Panc1 (cell line): ENCODE measurements at regions not wholly inside any gene's neighbourhood (a gene's known extent, or its start where the extent isn't known, plus 50 kb on each side); places are given as distances from the start of the nearest gene placed in this dataset.
"Not testable (repeated sequence)": the region's sequence is repeated elsewhere in the genome, so short reads cannot be mapped to it uniquely, and the experiment has no call there.

Source experiments
- ATAC-seq: fragments of 200-7000 bp; cut with Tn5 transposase; 2 replicates; pipeline ENCODE4 v1.9.1; 2020; ENCODE audit warnings: mild to moderate bottlenecking, moderate library complexity
- BruUV-seq: library from RNA; stranded (reverse); fragments of 400-500 nt; replicated peaks from 2 replicates; lab custom pipeline; 2021; lab: Mats Ljungman, UMichigan
- CTCF ChIA-PET: fragments of 300-600 bp; sonication (Branson Sonifier 250); formaldehyde crosslinking; loops from one replicate; lab custom pipeline; 2022; ENCODE audit warnings: antibody characterized with exemption; lab: Charles Lee
- POLR2A ChIA-PET: fragments of 300-600 bp; sonication (Branson Sonifier 250); formaldehyde crosslinking; loops from one replicate; lab custom pipeline; 2022; ENCODE audit warnings: antibody characterized with exemption; lab: Charles Lee
- DNase-seq: peaks from one replicate; pipeline ENCODE4 v3.0.0-alpha.2; 2010; ENCODE audit warnings: low read depth, low spot score
- H3K27ac ChIP-seq: 2 replicates; pipeline ENCODE4 v1.5.1; 2011; ENCODE audit warnings: mild to moderate bottlenecking, low read length, inconsistent platforms
- H3K27me3 ChIP-seq: fragments of 200-500 bp; sonication (Bioruptor generic); 2 replicates; pipeline ENCODE4 v1.6.0; 2014; ENCODE audit warnings: low read length, inconsistent platforms; ENCODE audit not compliant: control insufficient read depth, insufficient read depth
- H3K36me3 ChIP-seq: fragments of 200-500 bp; sonication (Bioruptor generic); 2 replicates; pipeline ENCODE4 v1.5.1; 2014; ENCODE audit warnings: inconsistent platforms, mild to moderate bottlenecking, low read length, moderate library complexity; ENCODE audit not compliant: control insufficient read depth, insufficient read depth
- H3K4me1 ChIP-seq: 2 replicates; pipeline ENCODE4 v1.5.1; 2011; ENCODE audit warnings: inconsistent platforms, mild to moderate bottlenecking, low read length, moderate library complexity; ENCODE audit not compliant: control insufficient read depth, insufficient read depth
- H3K4me3 ChIP-seq, 2 experiments: 2 replicates each; pipeline ENCODE4 v1.5.1; 2011 to 2012; ENCODE audit warnings: low read depth in 2 of 2, low read length in 2 of 2, mild to moderate bottlenecking in 2 of 2, inconsistent platforms in 1 of 2, moderate library complexity in 1 of 2
- H3K9me3 ChIP-seq: fragments of 200-500 bp; sonication (Bioruptor generic); 2 replicates; pipeline ENCODE4 v1.5.1; 2014; ENCODE audit warnings: low read depth, mild to moderate bottlenecking, inconsistent platforms, low read length, moderate library complexity; ENCODE audit not compliant: control insufficient read depth, insufficient read depth
- POLR2AphosphoS5 ChIP-seq: IDR thresholded peaks from 2 replicates; pipeline ENCODE4 v1.6.1; 2012; ENCODE audit warnings: mild to moderate bottlenecking, low read depth, low read length, moderate library complexity
- SIN3A ChIP-seq: IDR thresholded peaks from 2 replicates; pipeline ENCODE4 v1.6.1; 2012; ENCODE audit warnings: low read depth, mild to moderate bottlenecking, low read length, moderate library complexity, borderline replicate concordance; ENCODE audit not compliant: insufficient read depth
- TCF7L2 ChIP-seq: IDR thresholded peaks from 2 replicates; pipeline ENCODE4 v1.6.1; 2011; ENCODE audit warnings: mild to moderate bottlenecking, low read depth, low read length, inconsistent platforms
- in situ Hi-C: cut with HindIII; loops from 2 replicates; pipeline ENCODE4 v1.10.0; 2016; ENCODE audit warnings: low sequenced_read_pairs, low pct_unique_long_range_greater_than_20kb
- intact Hi-C: fragments of 100-400 bp; cut with micrococcal nuclease; formaldehyde crosslinking; loops from one replicate; pipeline ENCODE4 v1.10.0; 2022; ENCODE audit not compliant: unreplicated experiment
- TF ChIP-seq, protein P1 (sequence below): fragments of 450-650 bp; IDR thresholded peaks from 2 replicates; pipeline ENCODE4 v1.5.1; 2017; ENCODE audit warnings: mild to moderate bottlenecking
- TF ChIP-seq, protein P2 (sequence below), 2 experiments: IDR thresholded peaks; 2 replicates each; pipeline ENCODE4 v1.6.1; 2011 to 2012; ENCODE audit warnings: low read depth in 2 of 2, control low read depth in 1 of 2, low read length in 1 of 2, mild to moderate bottlenecking in 1 of 2, moderate library complexity in 1 of 2; ENCODE audit not compliant: insufficient read depth in 1 of 2

DNA sequence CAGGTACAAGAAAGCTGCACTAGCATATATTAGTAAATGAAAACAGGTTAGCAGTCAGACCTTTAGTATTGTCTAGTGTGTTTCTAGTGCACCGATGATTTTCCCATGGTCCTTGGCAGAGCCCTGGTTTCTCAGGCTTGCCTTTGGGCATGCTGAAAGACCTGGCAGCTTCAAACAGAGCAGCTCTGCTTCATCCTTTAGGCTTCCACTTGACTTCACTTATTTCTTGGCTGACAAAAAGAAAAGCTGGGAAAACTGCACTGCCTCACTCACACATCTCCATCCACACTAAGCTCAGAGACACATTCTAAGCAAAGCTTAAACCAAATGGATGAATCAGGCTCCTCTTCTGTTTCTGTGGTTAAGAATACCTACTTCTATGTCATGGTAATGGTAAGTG lies 374.8 kb upstream of the PDZRN3 start:
- TF ChIP-seq, protein P1, sequence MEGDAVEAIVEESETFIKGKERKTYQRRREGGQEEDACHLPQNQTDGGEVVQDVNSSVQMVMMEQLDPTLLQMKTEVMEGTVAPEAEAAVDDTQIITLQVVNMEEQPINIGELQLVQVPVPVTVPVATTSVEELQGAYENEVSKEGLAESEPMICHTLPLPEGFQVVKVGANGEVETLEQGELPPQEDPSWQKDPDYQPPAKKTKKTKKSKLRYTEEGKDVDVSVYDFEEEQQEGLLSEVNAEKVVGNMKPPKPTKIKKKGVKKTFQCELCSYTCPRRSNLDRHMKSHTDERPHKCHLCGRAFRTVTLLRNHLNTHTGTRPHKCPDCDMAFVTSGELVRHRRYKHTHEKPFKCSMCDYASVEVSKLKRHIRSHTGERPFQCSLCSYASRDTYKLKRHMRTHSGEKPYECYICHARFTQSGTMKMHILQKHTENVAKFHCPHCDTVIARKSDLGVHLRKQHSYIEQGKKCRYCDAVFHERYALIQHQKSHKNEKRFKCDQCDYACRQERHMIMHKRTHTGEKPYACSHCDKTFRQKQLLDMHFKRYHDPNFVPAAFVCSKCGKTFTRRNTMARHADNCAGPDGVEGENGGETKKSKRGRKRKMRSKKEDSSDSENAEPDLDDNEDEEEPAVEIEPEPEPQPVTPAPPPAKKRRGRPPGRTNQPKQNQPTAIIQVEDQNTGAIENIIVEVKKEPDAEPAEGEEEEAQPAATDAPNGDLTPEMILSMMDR, result no peak
- TF ChIP-seq TCF7L2 (no peak), POLR2AphosphoS5 (no peak), SIN3A (no peak)
- TF ChIP-seq, protein P2, sequence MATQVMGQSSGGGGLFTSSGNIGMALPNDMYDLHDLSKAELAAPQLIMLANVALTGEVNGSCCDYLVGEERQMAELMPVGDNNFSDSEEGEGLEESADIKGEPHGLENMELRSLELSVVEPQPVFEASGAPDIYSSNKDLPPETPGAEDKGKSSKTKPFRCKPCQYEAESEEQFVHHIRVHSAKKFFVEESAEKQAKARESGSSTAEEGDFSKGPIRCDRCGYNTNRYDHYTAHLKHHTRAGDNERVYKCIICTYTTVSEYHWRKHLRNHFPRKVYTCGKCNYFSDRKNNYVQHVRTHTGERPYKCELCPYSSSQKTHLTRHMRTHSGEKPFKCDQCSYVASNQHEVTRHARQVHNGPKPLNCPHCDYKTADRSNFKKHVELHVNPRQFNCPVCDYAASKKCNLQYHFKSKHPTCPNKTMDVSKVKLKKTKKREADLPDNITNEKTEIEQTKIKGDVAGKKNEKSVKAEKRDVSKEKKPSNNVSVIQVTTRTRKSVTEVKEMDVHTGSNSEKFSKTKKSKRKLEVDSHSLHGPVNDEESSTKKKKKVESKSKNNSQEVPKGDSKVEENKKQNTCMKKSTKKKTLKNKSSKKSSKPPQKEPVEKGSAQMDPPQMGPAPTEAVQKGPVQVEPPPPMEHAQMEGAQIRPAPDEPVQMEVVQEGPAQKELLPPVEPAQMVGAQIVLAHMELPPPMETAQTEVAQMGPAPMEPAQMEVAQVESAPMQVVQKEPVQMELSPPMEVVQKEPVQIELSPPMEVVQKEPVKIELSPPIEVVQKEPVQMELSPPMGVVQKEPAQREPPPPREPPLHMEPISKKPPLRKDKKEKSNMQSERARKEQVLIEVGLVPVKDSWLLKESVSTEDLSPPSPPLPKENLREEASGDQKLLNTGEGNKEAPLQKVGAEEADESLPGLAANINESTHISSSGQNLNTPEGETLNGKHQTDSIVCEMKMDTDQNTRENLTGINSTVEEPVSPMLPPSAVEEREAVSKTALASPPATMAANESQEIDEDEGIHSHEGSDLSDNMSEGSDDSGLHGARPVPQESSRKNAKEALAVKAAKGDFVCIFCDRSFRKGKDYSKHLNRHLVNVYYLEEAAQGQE (IDR thresholded peaks at IDR 0.05; ENCODE audit: insufficient read depth in 1 of 2, low read depth in 2 of 2, low read length in 1 of 2), result no peak
- Histone ChIP-seq H3K27ac (no peak overlapping the region), H3K36me3 (no peaks in the 10 kb centered on the region), H3K4me1 (no peaks in the 10 kb centered on the region), H3K4me3 (no peak overlapping the region), H3K27me3 (no peaks in the 10 kb centered on the region), H3K9me3 (no peaks in the 10 kb centered on the region)
- intact Hi-C loops (no loop called here), in situ Hi-C loops (no loop called here)
- POLR2A ChIA-PET, result no interaction called here
- CTCF ChIA-PET, result no interaction called here
- BruUV-seq, result no TSS peak
- DNase-seq (no peak), ATAC-seq (no peak)

DNA sequence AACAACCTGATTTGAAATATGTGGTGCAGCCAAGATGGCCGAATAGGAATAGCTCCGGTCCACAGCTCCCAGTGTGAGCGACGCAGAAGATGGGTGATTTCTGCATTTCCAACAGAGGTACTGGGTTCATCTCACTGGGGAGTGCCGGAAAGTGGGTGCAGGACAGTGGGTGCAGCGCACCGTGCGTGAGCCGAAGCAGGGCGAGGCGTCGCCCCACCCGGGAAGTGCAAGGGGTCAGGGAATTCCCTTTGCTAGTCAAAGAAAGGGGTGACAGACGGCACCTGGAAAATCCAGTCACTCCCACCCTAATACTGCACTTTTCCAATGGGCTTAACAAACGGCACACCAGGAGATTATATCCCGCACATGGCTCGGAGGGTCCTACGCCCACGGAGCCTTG lies 365.9 kb upstream of the PDZRN3 start:
- H3K27me3 ChIP-seq, DNase-seq, intact Hi-C loops, H3K27ac ChIP-seq, in situ Hi-C loops, POLR2A ChIA-PET, BruUV-seq, H3K4me3 ChIP-seq, ATAC-seq, H3K36me3 ChIP-seq, H3K9me3 ChIP-seq, CTCF ChIA-PET, H3K4me1 ChIP-seq: not testable (repeated sequence)

DNA sequence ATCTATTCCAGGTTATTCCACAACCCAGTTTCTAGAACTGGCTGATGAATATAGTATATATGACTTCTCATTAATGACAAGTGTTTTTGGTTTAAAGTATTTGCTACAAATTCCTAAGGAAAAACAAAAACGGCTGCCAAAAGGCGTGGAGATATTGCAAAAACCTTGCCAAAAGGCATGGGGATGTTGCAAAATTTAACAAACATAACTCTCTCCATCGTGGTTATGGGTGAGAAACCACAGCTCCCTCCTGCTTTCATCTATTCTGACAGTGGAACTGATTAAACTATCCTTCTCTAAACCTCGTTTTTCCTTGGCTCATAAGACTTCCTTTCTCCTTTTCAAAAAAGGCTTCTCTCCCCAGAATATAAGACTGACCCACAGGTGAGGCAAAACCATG lies 342.0 kb upstream of the PDZRN3 start:
- CTCF ChIA-PET, result no interaction called here
- no TSS peak for BruUV-seq
- DNase-seq, result no peak
- Histone ChIP-seq H3K27ac (no peak overlapping the region), H3K4me1 (no peaks in the 10 kb centered on the region), H3K36me3 (no peaks in the 10 kb centered on the region), H3K27me3 (no peaks in the 10 kb centered on the region), H3K4me3 (no peak overlapping the region), H3K9me3 (no peaks in the 10 kb centered on the region)
- TF ChIP-seq, protein P1, result no peak
- TF ChIP-seq SIN3A (no peak), POLR2AphosphoS5 (no peak)
- intact Hi-C loops (no loop called here), in situ Hi-C loops (no loop called here)
- POLR2A ChIA-PET, result no interaction called here
- no peak for ATAC-seq
